Lower leg skin (tissue), 4 donors: ENCODE measurements at regions not wholly inside any gene's neighbourhood (a gene's known extent, or its start where the extent isn't known, plus 50 kb on each side); places are given as distances from the start of the nearest gene placed in this dataset.

Source experiments
- DNase-seq, 2 donors: peaks; one replicate each; pipeline ENCODE4 v3.0.0-alpha.2; 2019; ENCODE audit warnings: low spot score in 2 of 2
- H3K4me3 ChIP-seq: fragments of 200-600 bp; sonication (generic); 2 replicates; pipeline ENCODE4 v1.5.1; 2017; ENCODE audit warnings: mild to moderate bottlenecking, low read depth; ENCODE audit not compliant: poor library complexity, severe bottlenecking
- CTCF ChIP-seq, 3 donors: fragments of 450-650 bp; IDR thresholded peaks; one replicate each; pipeline ENCODE4 v1.5.1; 2016; ENCODE audit warnings: antibody characterized with exemption in 3 of 3, mild to moderate bottlenecking in 3 of 3, moderate library complexity in 2 of 3
- POLR2A ChIP-seq, 2 donors: fragments of 450-650 bp; IDR thresholded peaks; one replicate each; pipeline ENCODE4 v1.6.1; 2016 to 2017; ENCODE audit warnings: antibody characterized with exemption in 2 of 2, mild to moderate bottlenecking in 1 of 2, moderate library complexity in 1 of 2
- WGBS, 2 donors: methylation state at CpG; one replicate each; pipeline ENCODE4 v1.1.5; 2018; 5-methylcytosine and 5-hydroxymethylcytosine counted together
- intact Hi-C: fragments of 100-400 bp; cut with DNase I; formaldehyde crosslinking; loops from one replicate; pipeline ENCODE4 v1.15.0; 2023; ENCODE audit warnings: low total_unique reads

- intact Hi-C loops: no loop called here
- no peak overlapping the region for H3K4me3 ChIP-seq
- no peak for DNase-seq
- WGBS, 2 donors: 94 to 98% methylated on average over 2 of the region's 2 CpGs
- TF ChIP-seq POLR2A (IDR thresholded peaks at IDR 0.05): no peak
Measured at GRCh38 chr10:78197628-78198272, 164.1 kb downstream of the RPS24 start.

- intact Hi-C loops: no loop called here
- DNase-seq: no peak
- WGBS, 2 donors: 82 to 83% methylated on average over 11 of the region's 11 CpGs
- no peak overlapping the region for H3K4me3 ChIP-seq
- TF ChIP-seq POLR2A (IDR thresholded peaks at IDR 0.05): no peak
- TF ChIP-seq CTCF (IDR thresholded peaks at IDR 0.05): no peak
Measured at GRCh38 chr10:78199005-78199725, 165.5 kb downstream of the RPS24 start.

GRCh38 chr10:78199759-78200158 is 166.1 kb downstream of the RPS24 start:
- TF ChIP-seq CTCF (IDR thresholded peaks at IDR 0.05): no peak
- no peak for TF ChIP-seq POLR2A (IDR thresholded peaks at IDR 0.05)
- DNase-seq: no peak
- 81 to 90% methylated on average over 2 of the region's 2 CpGs for WGBS, 2 donors
- intact Hi-C loops: loop anchor here (10.0 kb wide), 1 partner anchor 1005 kb away; no protein-coding TSS in a partner anchor
- H3K4me3 ChIP-seq: no peak overlapping the region

GRCh38 chr10:78200686-78201085 is 167.0 kb downstream of the RPS24 start:
- no peak overlapping the region for H3K4me3 ChIP-seq
- intact Hi-C loops: loop anchor here (10.0 kb wide), 1 partner anchor 1004 kb away; no protein-coding TSS in a partner anchor
- DNase-seq: no peak
- WGBS, 2 donors: 73 to 88% methylated on average over 3 of the region's 3 CpGs
- no peak for TF ChIP-seq CTCF (IDR thresholded peaks at IDR 0.05)
- TF ChIP-seq POLR2A (IDR thresholded peaks at IDR 0.05): no peak

- intact Hi-C loops: loop anchor here (10.0 kb wide), 1 partner anchor 1002 kb away; no protein-coding TSS in a partner anchor
- TF ChIP-seq CTCF (IDR thresholded peaks at IDR 0.05): no peak
- no peak for TF ChIP-seq POLR2A (IDR thresholded peaks at IDR 0.05)
- DNase-seq: no peak
- H3K4me3 ChIP-seq: no peak overlapping the region
- 81 to 86% methylated on average over 4 of the region's 4 CpGs for WGBS, 2 donors
Measured at GRCh38 chr10:78202386-78202785, 168.7 kb downstream of the RPS24 start.
